C4-2B (cell line): ENCODE measurements at regions not wholly inside any gene's neighbourhood (a gene's known extent, or its start where the extent isn't known, plus 50 kb on each side); places are given as distances from the start of the nearest gene placed in this dataset.

Source experiments
- H3K27ac ChIP-seq: fragments of 450-650 bp; 2 replicates; pipeline ENCODE4 v1.5.1; 2017
- CTCF ChIP-seq: fragments of 450-650 bp; conservative IDR thresholded peaks from 2 replicates; pipeline ENCODE4 v1.5.1; 2017; ENCODE audit warnings: mild to moderate bottlenecking
- ZFX ChIP-seq: fragments of 450-650 bp; IDR thresholded peaks from 2 replicates; pipeline ENCODE4 v1.6.1; 2017

DNA sequence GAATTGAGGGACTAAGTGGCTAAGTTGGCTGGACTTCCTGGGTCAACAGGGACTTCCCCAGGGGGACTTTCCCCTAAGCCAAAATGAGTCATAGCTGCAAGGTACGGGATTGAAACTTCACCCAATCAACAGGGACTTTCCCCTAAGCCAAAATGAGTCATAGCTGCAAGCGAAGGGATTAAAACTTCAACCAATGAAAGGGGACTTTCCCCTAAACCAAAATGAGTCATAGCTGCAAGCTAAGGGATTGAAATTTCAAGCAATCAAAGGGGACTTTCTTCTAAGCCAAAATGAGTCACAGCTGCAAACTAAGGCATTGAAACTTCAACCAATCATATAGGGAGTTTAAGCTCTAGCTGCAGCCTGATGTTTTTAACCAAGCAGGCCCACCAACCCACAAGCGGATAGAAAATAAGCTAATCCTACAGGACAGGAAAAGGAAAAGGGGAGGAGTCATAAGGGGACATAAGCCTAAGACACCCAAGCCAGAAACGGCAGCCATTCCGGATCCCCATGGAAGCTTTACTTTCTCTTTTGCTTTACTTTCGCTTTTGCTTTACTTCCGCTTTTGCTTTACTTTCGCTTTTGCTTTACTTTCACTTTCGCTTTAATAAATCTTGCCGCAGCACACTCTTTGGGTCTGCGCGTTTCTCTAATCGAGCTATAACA lies 1375.4 kb upstream of the CELF4 start:
- no peak for TF ChIP-seq ZFX
- no peak for TF ChIP-seq CTCF
- H3K27ac ChIP-seq: no peak overlapping the region

- no peak overlapping the region for H3K27ac ChIP-seq
Measured at GRCh38 chr18:38940475-38940862, 1374.9 kb upstream of the CELF4 start.

GRCh38 chr18:38933910-38934510 lies 1368.4 kb upstream of the CELF4 start:
- TF ChIP-seq CTCF (no peak), ZFX (no peak)

More at GRCh38 chr18:38940475-38940862, 1374.9 kb upstream of the CELF4 start:
- TF ChIP-seq CTCF: no peak
- TF ChIP-seq ZFX: no peak

GRCh38 chr18:38933322-38933721 lies 1367.7 kb upstream of the CELF4 start:
- H3K27ac ChIP-seq: no peak overlapping the region
- TF ChIP-seq ZFX (no peak), CTCF (no peak)

More at GRCh38 chr18:38933910-38934510, 1368.4 kb upstream of the CELF4 start:
- H3K27ac ChIP-seq: no peak overlapping the region

GRCh38 chr18:38932752-38933151 lies 1367.2 kb upstream of the CELF4 start:
- no peak for TF ChIP-seq CTCF
- TF ChIP-seq ZFX: no peak
- no peak overlapping the region for H3K27ac ChIP-seq

- H3K27ac ChIP-seq: no peak overlapping the region
- no peak for TF ChIP-seq CTCF
- no peak for TF ChIP-seq ZFX
Measured at GRCh38 chr18:38931754-38932050, 1366.1 kb upstream of the CELF4 start.

- TF ChIP-seq CTCF (no peak), ZFX (no peak)
- H3K27ac ChIP-seq: no peak overlapping the region
Measured at GRCh38 chr18:38930881-38931753, 1365.5 kb upstream of the CELF4 start.
